PC-3 (cell line): ENCODE measurements at regions not wholly inside any gene's neighbourhood (a gene's known extent, or its start where the extent isn't known, plus 50 kb on each side); places are given as distances from the start of the nearest gene placed in this dataset.
A peak's percentile ranks its signal among the peaks of the same experiment; 100 is the strongest.

Source experiments
- ATAC-seq: fragments of 200-7000 bp; cut with Tn5 transposase; 2 replicates; pipeline ENCODE4 v1.9.1; 2020; ENCODE audit warnings: mild to moderate bottlenecking, moderate library complexity
- BruUV-seq: library from RNA; stranded (reverse); fragments of 400-500 nt; replicated peaks from 2 replicates; lab custom pipeline; 2021; lab: Mats Ljungman, UMichigan
- CTCF ChIA-PET: fragments of 300-600 bp; sonication (Branson Sonifier 250); formaldehyde crosslinking; loops from one replicate; lab custom pipeline; 2022; ENCODE audit warnings: antibody characterized with exemption; lab: Charles Lee
- POLR2A ChIA-PET: fragments of 300-600 bp; sonication (Branson Sonifier 250); formaldehyde crosslinking; loops from one replicate; lab custom pipeline; 2022; ENCODE audit warnings: antibody characterized with exemption; ENCODE audit not compliant: unreplicated experiment; lab: Charles Lee
- DNase-seq: peaks from one replicate; pipeline ENCODE4 v3.0.0-alpha.2; 2015
- H2AFZ ChIP-seq: fragments of 300-600 bp; sonication (generic); 2 replicates; pipeline ENCODE4 v1.6.0; 2016; ENCODE audit warnings: antibody characterized with exemption, low read length
- H3F3A ChIP-seq: fragments of 300-600 bp; sonication (generic); one replicate; pipeline ENCODE4 v1.6.0; 2017; ENCODE audit warnings: antibody characterized with exemption, low read length, control low read depth, mild to moderate bottlenecking; ENCODE audit not compliant: unreplicated experiment
- H3K27ac ChIP-seq: fragments of 300-600 bp; sonication (generic); 2 replicates; pipeline ENCODE4 v1.5.1; 2016; ENCODE audit warnings: mild to moderate bottlenecking, low read length
- H3K27me3 ChIP-seq: fragments of 300-600 bp; sonication (generic); 2 replicates; pipeline ENCODE4 v1.6.1; 2016; ENCODE audit warnings: low read length, mixed read lengths
- H3K36me3 ChIP-seq: fragments of 300-600 bp; sonication (generic); 2 replicates; pipeline ENCODE4 v1.6.1; 2016; ENCODE audit warnings: low read depth, mixed run types, low read length, mixed read lengths
- H3K4me1 ChIP-seq: fragments of 300-600 bp; sonication (generic); 2 replicates; pipeline ENCODE4 v1.5.1; 2016; ENCODE audit warnings: low read length; ENCODE audit not compliant: insufficient read depth
- H3K4me2 ChIP-seq: fragments of 300-600 bp; sonication (generic); 2 replicates; pipeline ENCODE4 v1.6.0; 2016; ENCODE audit warnings: low read length
- H3K4me3 ChIP-seq: fragments of 300-600 bp; sonication (generic); 2 replicates; pipeline ENCODE4 v1.5.1; 2016; ENCODE audit warnings: mild to moderate bottlenecking, low read length, mixed read lengths
- H3K79me2 ChIP-seq: fragments of 300-600 bp; sonication (generic); 2 replicates; pipeline ENCODE4 v1.6.1; 2017; ENCODE audit warnings: low read length, mixed read lengths
- H3K9ac ChIP-seq: fragments of 300-600 bp; sonication (generic); 2 replicates; pipeline ENCODE4 v1.6.0; 2016; ENCODE audit warnings: mild to moderate bottlenecking, low read length
- H3K9me2 ChIP-seq: fragments of 300-600 bp; sonication (generic); replicated peaks from 2 replicates; pipeline ENCODE4 v1.6.1; 2016; ENCODE audit warnings: mixed run types, low read length, mixed read lengths
- H3K9me3 ChIP-seq: fragments of 300-600 bp; sonication (generic); 2 replicates; pipeline ENCODE4 v1.6.1; 2016; ENCODE audit warnings: low read length, mixed read lengths
- H4K20me1 ChIP-seq: fragments of 300-600 bp; sonication (generic); 2 replicates; pipeline ENCODE4 v1.6.1; 2016; ENCODE audit warnings: low read length, mixed read lengths
- CTCF ChIP-seq: fragments of 300-600 bp; sonication (generic); conservative IDR thresholded peaks from 2 replicates; pipeline ENCODE4 v1.5.1; 2017; ENCODE audit warnings: antibody characterized with exemption, low read depth, mild to moderate bottlenecking, low read length
- EZH2 ChIP-seq: fragments of 300-600 bp; sonication (generic); IDR thresholded peaks from one replicate; pipeline ENCODE4 v1.6.1; 2017; ENCODE audit warnings: antibody characterized with exemption, mild to moderate bottlenecking, low read length; ENCODE audit not compliant: unreplicated experiment
- EZH2phosphoT487 ChIP-seq: fragments of 300-600 bp; sonication (generic); IDR thresholded peaks from 2 replicates; pipeline ENCODE4 v1.6.1; 2018; ENCODE audit warnings: mild to moderate bottlenecking, antibody characterized with exemption, low read length, borderline replicate concordance
- intact Hi-C: fragments of 100-400 bp; cut with micrococcal nuclease; formaldehyde crosslinking; loops from 2 replicates; pipeline ENCODE4 v1.9.0; 2023

GRCh38 chr3:153426344-153426743 lies 264.3 kb downstream of the RAP2B start:
- H3K4me1 ChIP-seq, result no peaks in the 10 kb centered on the region
- H3K9me2 ChIP-seq, result no peaks in the 10 kb centered on the region
- H3K27ac ChIP-seq, result no peak overlapping the region
- 0 out of 2 replicates have a peak, but pooled peaks cover 8% of the 10 kb centered on the region for H3K9me3 ChIP-seq
- no peaks in the 10 kb centered on the region for H4K20me1 ChIP-seq
- H3K4me3 ChIP-seq, result no peak overlapping the region
- no peak overlapping the region for H3K4me2 ChIP-seq
- no peaks in the 10 kb centered on the region for H3K36me3 ChIP-seq
- no peak overlapping the region for H3K9ac ChIP-seq
- ChIA-PET POLR2A (no interaction called here), CTCF (no interaction called here)
- no peak for DNase-seq
- no peak for ATAC-seq
- intact Hi-C loops, result no loop called here
- TF ChIP-seq EZH2phosphoT487, result no peak
- no peak for TF ChIP-seq EZH2
- no peak for TF ChIP-seq CTCF
- no peak overlapping the region for H2AFZ ChIP-seq
- H3K79me2 ChIP-seq, result no peaks in the 10 kb centered on the region
- no peaks in the 10 kb centered on the region for H3K27me3 ChIP-seq
- BruUV-seq, result no TSS peak
- H3F3A ChIP-seq, result no peaks in the 10 kb centered on the region

- H3K27ac ChIP-seq, result no peak overlapping the region
- ATAC-seq (peak; percentile 38), DNase-seq (peak; percentile 51)
- H3K9me3 ChIP-seq, result 0 out of 2 replicates have a peak, but pooled peaks cover 8% of the 10 kb centered on the region
- H3K27me3 ChIP-seq, result no peaks in the 10 kb centered on the region
- no peaks in the 10 kb centered on the region for H3K36me3 ChIP-seq
- POLR2A ChIA-PET, result no interaction called here
- no peak overlapping the region for H3K9ac ChIP-seq
- no peaks in the 10 kb centered on the region for H3K9me2 ChIP-seq
- intact Hi-C loops, result no loop called here
- no peak overlapping the region for H3K4me3 ChIP-seq
- H3F3A ChIP-seq, result no peaks in the 10 kb centered on the region
- BruUV-seq, result no TSS peak
- no peak overlapping the region for H3K4me2 ChIP-seq
- H4K20me1 ChIP-seq, result no peaks in the 10 kb centered on the region
- H3K4me1 ChIP-seq, result no peaks in the 10 kb centered on the region
- CTCF ChIA-PET, result no interaction called here
- H3K79me2 ChIP-seq, result no peaks in the 10 kb centered on the region
- no peak overlapping the region for H2AFZ ChIP-seq
- TF ChIP-seq EZH2phosphoT487, result no peak
- TF ChIP-seq CTCF, result no peak
- TF ChIP-seq EZH2, result no peak
Measured at GRCh38 chr3:153426803-153427202, 264.8 kb downstream of the RAP2B start.

- no TSS peak for BruUV-seq
- CTCF ChIA-PET, result no interaction called here
- DNase-seq (no peak), ATAC-seq (no peak)
- no peak for TF ChIP-seq CTCF
- TF ChIP-seq EZH2, result no peak
- no peak for TF ChIP-seq EZH2phosphoT487
- no peaks in the 10 kb centered on the region for H3K9me2 ChIP-seq
- POLR2A ChIA-PET, result no interaction called here
- no peaks in the 10 kb centered on the region for H3K4me1 ChIP-seq
- H4K20me1 ChIP-seq, result no peaks in the 10 kb centered on the region
- no peak overlapping the region for H3K9ac ChIP-seq
- H3K27me3 ChIP-seq, result no peaks in the 10 kb centered on the region
- no peak overlapping the region for H3K4me2 ChIP-seq
- no peak overlapping the region for H3K27ac ChIP-seq
- intact Hi-C loops, result no loop called here
- no peaks in the 10 kb centered on the region for H3K9me3 ChIP-seq
- no peak overlapping the region for H3K4me3 ChIP-seq
- H3K79me2 ChIP-seq, result no peaks in the 10 kb centered on the region
- H2AFZ ChIP-seq, result no peak overlapping the region
- no peaks in the 10 kb centered on the region for H3K36me3 ChIP-seq
- no peaks in the 10 kb centered on the region for H3F3A ChIP-seq
Measured at GRCh38 chr3:153429821-153430220, 267.8 kb downstream of the RAP2B start.
